ENCODE measurements at regions not wholly inside any gene's neighbourhood (a gene's known extent, or its start where the extent isn't known, plus 50 kb on each side); places are given as distances from the start of the nearest gene placed in this dataset.

DNA sequence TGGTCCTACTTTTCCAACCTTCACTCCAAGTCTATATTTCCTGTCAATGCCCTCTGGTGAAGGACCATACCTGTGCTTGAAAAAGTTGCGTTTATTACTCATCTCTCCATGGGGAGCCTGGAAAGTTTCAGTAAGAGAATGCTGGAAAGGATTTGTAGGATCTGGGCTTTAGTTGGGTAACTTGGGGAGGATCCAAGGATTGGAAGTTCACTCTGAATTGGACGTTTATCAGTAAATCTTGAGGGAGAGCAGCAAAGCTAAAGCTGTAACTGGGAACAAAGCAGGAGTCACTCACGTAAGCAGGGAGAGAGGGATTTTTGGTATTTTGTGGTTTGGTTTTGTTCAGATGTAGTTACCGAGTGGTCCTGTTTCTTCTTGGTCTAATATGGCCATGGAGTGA, 51.4 kb upstream of the NPVF start:
- DNase-seq = no peak

DNA sequence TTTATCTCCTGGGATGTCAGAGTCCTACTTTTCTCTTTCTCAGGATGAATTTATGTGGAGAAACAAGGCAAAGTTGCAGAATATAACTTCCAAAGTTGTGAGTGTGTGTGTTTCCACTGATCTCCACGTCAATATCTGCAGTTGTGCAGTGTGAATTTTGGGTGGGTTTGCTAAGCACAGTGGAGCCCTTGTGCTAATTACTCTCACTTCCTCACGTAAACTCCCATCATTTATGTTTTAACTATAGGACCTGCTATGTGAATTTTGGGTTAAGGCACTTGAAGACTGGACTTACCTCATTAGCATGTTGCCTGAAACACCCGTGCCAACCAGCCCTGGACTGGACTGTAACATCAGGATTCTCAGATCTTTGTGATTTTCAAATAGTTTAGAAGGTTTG, 51.9 kb upstream of the NPVF start:
- DNase-seq = no peak

DNA sequence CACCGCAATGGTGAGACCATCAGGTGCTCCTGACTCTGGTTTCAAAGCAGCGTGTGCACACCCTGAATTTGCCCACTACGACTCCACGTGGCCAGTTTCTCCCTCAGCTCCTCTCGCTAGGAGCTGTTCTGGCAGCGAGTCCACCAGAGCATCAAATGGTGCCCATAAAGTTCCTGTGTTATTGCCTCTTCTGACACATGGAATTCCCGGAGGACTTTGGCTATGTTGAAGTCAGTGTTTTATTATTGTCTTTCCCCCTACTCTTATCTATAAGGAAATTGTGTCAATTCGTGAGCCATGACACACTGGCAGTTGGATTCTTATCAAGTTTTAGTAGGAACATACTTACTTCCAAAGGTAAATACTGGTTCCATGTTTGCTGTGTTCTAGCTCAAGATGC, 53.9 kb upstream of the NPVF start:
- no peak for DNase-seq

DNA sequence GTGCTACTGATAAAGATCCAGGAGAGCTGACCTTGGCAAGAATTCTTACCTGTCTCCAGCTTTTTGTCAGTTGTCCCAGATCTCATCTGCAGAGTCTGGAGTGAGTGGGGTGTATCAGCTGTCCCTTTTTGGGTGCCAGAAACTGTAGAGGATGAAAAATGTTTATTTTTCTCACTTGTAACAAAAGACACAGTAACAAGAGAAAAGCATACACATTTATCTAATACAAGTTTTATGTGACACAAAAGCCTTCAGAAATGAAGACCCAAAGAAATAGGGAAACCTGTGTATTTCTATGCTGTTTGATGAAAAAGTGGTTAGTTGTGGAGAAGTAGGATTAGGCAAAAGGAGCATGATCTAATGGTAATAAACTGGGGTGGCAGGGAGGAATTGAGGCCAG, 58.5 kb upstream of the NPVF start:
- DNase-seq = no peak

GRCh38 chr7:25287291-25287690, 59.0 kb upstream of the NPVF start:
- no peak for DNase-seq

GRCh38 chr7:25288556-25289307, 60.4 kb upstream of the NPVF start:
- peak; percentile 60 for DNase-seq

DNA sequence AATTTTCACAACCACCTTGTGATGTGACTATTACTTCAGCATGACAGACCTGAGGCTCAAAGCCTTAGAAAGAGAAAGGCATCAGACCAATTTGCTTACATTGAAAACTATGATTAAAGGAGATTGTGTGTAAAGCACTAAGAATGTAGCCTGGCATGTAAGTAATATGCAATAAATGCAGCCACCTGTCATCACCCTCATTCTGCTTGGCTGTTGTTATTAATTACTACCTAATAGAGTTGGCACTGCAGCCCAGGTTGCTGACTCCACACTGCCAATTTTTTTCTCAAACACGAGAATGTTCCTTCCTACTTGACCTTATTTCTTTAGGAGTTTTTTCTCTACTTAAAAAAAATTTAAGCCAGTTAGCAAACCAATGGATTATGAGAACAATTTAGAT, 61.2 kb upstream of the NPVF start:
- peak; percentile 25 for DNase-seq

DNA sequence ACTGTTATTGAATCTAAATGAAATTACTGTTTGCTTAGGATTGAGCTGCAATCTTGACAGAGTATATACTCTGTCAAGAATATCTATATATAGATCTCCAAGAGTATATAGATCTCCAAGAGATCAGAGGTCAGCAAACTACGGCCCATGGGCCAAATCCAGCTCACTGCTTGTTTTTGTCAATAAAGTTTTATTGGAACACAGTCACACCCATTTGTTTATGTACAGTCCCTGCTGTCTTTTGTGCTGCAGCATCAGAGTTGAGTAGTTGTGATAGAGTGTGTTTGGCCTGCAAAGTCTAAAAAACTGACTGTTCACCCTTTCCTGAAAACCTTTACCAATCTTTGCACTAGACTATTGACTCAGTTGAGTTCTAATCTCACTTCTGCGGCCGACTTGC, 66.3 kb upstream of the NPVF start:
- no peak for DNase-seq

- no peak for DNase-seq
These were observed 67.1 kb upstream of the NPVF start for GRCh38 chr7:25295387-25295786.

GRCh38 chr7:25296086-25296485, 67.8 kb upstream of the NPVF start:
- DNase-seq = no peak

- DNase-seq = no peak
These were observed 69.0 kb upstream of the NPVF start for GRCh38 chr7:25297278-25297677.

DNA sequence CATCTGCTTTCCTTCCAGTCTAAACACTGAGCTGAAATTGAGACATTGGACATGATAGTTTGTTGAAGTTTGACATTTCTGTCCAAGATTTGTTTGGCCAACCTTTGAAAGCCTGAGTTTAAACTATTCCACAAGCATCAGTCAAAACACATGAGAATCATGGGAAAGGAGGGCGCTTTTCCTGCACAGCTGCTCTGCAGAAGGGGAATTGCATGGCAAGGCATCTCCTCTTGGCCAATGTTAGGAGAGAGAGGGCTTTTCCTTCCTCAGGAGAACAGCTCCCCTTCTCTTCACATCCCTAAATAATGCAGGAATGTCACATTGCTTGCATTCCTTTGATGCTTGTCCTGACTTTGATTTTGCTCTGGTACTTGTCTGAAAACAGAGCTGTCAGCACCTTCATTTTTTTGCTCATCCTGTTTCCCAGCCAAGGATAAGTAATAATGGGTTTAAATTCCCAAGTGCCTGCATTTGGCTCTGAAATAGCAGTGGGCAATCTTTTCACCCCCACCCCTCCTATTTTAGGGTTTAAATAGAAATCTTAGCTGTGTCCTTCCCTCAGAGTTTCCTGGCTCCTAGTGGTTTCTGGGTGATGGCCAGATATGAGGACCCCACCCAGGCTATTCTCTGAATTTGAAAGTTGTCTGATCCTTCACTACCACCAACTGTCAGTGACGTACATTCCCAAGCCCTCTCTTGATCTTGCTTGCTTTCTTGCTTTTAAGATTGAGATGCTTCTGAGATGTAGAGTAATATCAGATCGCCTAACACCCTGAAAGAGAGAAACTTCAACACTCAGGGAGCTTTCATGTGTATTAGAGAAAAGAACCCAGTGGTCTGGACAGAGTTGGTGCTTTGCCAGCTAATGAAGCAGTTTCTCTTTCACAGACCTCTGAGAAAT, 75.2 kb upstream of the NPVF start:
- peak; percentile 58 for DNase-seq

DNA sequence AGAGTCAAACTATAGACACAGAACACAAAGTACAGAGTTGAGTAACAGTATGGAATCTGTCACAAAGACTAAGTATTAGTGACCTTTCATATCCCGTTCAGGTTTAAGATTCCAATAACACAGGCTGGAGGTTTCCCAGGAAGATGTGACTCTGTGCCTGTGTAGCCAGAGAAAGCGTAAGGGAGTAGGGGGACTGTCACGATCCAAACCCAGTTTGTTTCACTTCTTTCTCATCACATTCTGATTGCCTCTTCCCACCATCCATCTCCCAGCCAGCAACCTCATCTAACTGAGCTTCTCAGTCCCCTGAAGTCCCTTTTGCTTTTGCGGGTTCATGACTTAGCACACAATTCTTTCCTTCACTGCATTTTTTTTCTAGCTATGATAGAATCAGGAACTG, 76.4 kb upstream of the NPVF start:
- DNase-seq = no peak

DNA sequence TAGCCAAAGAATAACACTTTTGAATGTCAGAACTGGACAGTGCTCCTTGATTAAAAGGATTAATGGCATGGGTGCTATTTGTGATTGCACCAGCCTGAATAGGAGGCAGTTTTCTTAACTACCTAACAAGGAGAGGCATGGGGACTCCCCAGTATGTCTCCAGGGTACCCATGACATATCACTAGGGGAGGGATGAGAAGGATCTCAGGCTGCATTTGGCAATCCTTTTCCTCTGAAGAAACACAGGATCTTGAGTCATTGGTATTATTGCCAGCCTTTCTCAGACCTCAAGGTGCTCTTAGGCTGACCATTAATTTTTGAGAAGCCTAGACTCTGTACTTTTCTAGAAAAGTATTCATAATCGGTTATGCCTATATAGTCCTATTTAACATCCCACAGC, 77.5 kb upstream of the NPVF start:
- no peak for DNase-seq

GRCh38 chr7:25307624-25308023, 79.3 kb upstream of the NPVF start:
- DNase-seq = no peak

DNA sequence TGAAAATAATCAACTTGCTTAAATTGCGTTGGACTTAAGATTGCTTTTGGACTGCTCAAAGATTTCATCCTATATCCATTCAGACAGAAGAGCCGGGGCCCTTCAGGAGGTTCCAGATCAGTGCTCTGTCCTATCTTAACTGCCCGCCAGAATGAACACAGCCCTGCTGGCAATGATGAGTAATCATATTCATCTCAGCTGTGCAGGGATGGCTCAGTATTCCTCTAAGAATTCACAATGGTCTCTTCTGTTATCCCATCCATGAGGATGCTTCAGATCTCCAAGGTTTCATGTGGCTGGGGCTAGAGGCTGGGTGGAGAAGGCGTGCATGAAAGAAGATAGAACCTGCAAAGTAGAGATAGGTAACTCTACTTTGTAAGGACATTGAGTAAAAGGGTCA, 80.0 kb upstream of the NPVF start:
- no peak for DNase-seq

GRCh38 chr7:25308906-25309705, 80.8 kb upstream of the NPVF start:
- DNase-seq = no peak

- no peak for DNase-seq
These were observed 82.6 kb upstream of the NPVF start for GRCh38 chr7:25310896-25311295.

DNA sequence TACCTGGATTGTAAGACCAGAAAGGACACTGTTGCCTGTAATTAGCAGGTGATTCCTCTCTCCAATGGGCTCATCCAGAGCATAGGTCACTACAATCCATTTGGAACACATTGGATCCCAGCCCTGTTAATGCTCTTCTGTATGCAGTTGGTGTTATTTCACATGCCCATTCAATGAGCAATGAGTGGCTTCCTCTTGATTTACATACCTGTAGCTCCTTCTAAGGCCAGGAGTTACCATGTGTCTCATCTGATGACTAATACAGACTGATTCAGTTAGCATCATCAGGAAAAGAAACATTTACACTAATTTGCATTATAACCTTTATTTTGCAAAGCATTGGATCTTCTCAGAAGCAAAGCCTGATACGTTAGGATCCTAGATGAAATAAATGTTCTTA, 83.1 kb upstream of the NPVF start:
- DNase-seq = no peak

- no peak for DNase-seq
These were observed 84.7 kb upstream of the NPVF start for GRCh38 chr7:25312968-25313367.

- DNase-seq = no peak
These were observed 85.2 kb upstream of the NPVF start for GRCh38 chr7:25313526-25313925.

- DNase-seq = no peak
These were observed 85.9 kb upstream of the NPVF start for GRCh38 chr7:25314094-25314730.
